HG02938 (cell line): ENCODE measurements at regions not wholly inside any gene's neighbourhood (a gene's known extent, or its start where the extent isn't known, plus 50 kb on each side); places are given as distances from the start of the nearest gene placed in this dataset.
"Not testable (repeated sequence)": the region's sequence is repeated elsewhere in the genome, so short reads cannot be mapped to it uniquely, and the experiment has no call there.

Source experiments
- ATAC-seq: cut with Tn5 transposase; IDR thresholded peaks from one replicate; pipeline ENCODE4 v1.9.1; 2021; ENCODE audit warnings: mild to moderate bottlenecking, moderate library complexity; ENCODE audit not compliant: unreplicated experiment

DNA sequence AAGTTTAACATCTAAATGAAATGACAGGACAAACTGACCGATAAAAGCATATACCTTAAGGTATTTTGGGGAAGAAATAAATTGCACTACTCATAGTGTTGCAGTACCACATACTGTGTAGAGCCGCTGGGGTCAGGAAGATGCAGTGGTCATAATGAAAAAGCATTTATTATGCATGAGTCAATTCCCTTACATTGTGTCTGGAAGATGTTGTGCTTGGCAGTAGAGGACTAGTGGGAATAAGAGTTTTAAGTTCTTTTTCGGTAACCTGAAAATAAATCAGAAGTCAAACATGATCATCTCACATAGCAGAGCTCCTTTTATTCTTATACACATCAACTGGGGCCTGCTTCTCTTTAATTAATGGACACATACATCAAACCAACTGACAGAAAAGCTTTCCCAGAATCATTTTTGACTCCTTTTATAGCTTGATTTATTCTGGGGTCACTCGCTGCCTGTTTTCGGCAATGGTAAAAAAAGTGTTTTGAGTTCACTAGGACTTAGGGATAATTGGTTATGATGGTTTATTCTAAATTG is 262.5 kb upstream of the CHD1 start:
- no peak for ATAC-seq

GRCh38 chr5:99187611-99188010 is 258.8 kb upstream of the CHD1 start:
- ATAC-seq = no peak

DNA sequence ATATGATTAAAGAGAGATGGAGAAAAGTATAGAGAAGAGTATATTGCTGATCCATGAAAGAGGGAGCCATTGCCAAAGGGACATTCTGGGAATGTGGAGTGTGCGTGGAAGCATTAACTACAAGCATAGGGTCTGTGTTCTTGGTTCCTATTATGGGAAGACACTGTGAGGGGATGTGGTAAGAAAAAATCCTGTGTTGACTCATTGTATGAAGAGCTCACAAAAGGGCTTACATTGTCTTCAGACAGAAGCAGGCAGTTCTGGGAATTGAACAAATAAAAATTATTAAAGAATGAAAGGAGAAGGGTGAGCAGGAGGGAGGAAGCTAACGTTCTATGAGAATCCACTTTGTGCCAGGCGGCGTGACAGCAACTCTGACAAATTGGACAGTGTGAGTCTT is 250.4 kb upstream of the CHD1 start:
- ATAC-seq = no peak

GRCh38 chr5:99177796-99178195 is 249.0 kb upstream of the CHD1 start:
- no peak for ATAC-seq

DNA sequence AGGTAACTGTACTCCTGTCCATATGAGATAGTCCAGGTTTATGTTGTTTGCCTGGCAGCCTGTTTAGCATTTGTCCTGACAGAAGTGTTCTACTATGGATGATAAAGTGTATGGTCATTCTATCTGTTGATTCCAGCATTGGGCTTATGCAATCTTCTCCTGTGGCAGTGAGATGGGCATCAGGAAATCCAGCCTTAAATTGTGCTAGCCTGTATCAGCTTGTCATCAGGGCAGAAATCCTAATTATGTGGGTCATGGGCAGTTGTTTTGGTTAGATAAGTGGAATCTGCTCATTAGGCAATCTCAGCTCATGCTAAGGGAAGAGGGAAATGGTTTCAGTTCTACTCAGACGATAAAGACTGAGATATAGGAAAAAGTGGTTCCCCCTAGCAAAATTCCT is 247.4 kb upstream of the CHD1 start:
- no peak for ATAC-seq

DNA sequence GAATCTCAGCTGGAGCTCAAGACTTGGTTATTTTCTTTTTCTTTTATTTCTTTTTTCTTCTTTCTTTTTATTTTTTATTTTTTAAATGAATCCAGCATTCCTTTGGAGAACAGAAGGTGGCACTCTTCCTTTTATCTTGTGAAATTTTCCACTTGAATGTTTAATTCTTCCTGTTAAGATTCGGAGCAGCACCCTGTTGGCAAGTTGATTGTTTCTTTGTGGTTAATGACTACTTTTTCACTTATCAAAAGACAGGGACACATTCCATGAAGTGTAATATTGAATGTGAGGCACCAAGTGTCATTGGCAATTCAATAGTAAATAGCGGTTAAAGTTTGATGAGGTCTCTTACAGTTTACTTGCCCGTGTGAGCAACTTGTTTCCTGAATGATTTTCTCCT is 240.5 kb upstream of the CHD1 start:
- ATAC-seq = no peak

DNA sequence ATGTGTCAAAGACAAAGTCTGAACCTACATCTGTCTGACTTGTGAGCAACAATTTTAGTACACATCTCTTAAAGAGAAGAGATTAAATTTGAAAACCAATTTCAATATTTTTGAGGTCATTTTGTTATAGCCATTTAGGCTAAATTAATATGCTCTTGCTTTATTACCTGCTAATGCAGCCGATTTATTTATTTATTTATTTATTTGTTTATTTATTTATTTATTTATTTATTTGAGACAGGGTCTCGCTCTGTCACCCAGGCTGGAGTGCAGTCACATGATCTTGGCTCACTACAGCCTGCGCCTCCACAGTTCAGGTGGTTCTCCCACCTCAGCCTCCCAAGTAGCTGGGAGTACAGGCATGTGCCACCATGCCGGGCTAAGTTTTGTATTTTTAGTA is 232.7 kb upstream of the CHD1 start:
- ATAC-seq = not testable (repeated sequence)

DNA sequence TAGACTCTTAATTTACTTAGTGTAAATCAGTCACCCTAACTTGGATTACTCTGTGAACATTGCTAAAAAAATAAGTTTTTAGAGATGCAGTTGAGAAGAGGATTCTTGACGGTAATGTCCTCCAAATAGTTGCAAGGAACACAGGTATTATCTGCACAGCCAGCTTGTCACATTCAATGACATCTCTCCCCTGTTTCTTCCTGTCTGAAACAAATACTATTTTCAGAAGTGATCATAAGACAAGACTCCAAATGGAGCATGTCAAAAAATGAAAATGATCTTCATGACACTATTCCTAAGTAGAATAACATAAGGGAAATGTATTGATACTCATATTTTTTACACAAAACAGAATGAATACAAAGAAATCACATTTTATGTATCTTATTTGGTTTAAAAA is 227.9 kb upstream of the CHD1 start:
- no peak for ATAC-seq

- not testable (repeated sequence) for ATAC-seq
These were observed 214.5 kb upstream of the CHD1 start for GRCh38 chr5:99143283-99143795.

GRCh38 chr5:99141534-99142128 is 212.8 kb upstream of the CHD1 start:
- no peak for ATAC-seq

DNA sequence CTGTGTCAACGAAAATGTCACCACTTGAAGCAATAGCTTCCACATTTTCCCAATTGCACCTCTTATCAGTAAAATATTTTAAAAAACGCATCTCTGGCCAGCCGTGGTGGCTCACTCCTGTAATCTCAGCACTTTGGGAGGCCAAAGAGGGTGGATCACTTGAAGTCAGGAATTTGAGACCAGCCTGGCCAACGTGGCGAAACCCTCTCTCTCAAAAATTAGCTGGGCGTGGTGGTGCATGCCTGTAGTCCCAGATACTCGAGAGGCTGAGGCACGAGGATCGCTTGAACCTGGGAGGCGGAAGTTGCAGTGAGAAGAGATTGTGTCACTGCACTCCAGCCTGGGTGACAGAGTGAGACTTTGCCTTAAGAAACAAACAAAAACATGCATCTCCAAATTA is 210.1 kb upstream of the CHD1 start:
- ATAC-seq = no peak

- ATAC-seq = no peak
These were observed 205.1 kb upstream of the CHD1 start for GRCh38 chr5:99133921-99134320.

- ATAC-seq = no peak
These were observed 201.1 kb upstream of the CHD1 start for GRCh38 chr5:99129768-99130501.

- no peak for ATAC-seq
These were observed 194.2 kb upstream of the CHD1 start for GRCh38 chr5:99122976-99123375.

DNA sequence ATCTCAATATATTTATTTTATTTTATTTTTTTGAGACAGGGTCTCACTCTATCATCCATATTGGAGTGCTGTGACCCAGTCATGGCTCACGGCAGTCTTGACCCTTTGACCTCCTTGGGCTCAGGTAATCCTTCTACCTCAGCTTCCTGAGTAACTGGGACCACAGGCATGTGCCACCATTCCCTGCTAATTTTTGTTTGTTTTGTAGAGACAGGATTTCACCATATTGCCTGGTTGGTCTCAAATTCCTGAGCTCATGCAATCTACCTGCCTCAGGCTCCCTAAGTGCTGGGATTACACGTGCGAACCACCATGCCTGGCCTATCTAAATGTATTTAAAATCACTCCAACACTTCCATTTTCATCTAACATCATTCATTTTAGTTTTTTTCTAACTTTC is 190.5 kb upstream of the CHD1 start:
- ATAC-seq = no peak

DNA sequence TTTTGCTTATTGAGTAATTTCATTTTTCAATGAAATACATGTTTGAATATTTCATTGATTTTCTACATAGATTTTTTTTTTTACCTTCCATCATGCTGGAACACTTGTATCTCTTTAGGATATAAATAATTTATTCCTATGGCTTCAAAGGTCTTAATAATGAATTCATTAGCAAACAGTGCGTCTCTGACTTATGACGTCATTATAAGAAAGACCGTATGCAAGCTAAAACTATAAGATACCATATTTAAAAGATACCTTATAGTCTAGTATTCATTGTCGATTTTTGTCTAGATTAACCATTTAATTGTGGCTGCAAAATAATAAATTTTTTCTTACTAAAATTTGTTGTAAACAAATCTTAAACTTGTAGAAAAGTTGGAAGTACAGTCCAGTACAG is 187.7 kb upstream of the CHD1 start:
- no peak for ATAC-seq

DNA sequence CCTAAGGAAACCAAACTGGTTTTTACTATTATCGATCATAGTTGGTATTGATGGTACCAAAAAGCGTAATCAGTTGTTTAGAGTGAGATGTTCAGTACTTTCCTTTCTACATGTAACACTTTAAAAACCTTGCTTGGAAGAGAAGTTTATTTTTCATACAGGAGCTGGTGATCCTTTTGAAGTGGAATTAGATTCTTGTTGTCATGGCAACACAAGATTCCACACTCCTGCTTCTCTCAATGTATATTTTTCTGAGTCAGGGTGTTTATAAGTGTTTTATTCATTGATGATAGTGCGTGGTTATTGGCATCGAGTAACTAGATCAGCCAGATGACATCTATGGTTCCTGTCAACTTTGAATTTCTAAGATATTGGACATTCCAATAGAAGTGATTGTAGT is 181.1 kb upstream of the CHD1 start:
- no peak for ATAC-seq

GRCh38 chr5:99105216-99105615 is 176.4 kb upstream of the CHD1 start:
- no peak for ATAC-seq

GRCh38 chr5:99104538-99105132 is 175.8 kb upstream of the CHD1 start:
- ATAC-seq = no peak

GRCh38 chr5:99102073-99102697 is 173.4 kb upstream of the CHD1 start:
- no peak for ATAC-seq

GRCh38 chr5:99099691-99100090 is 170.9 kb upstream of the CHD1 start:
- no peak for ATAC-seq
